ENCODE measurements at regions not wholly inside any gene's neighbourhood (a gene's known extent, or its start where the extent isn't known, plus 50 kb on each side); places are given as distances from the start of the nearest gene placed in this dataset.
"Not testable (repeated sequence)": the region's sequence is repeated elsewhere in the genome, so short reads cannot be mapped to it uniquely, and the experiment has no call there.

GRCh38 chr16:88171126-88171525 is 211.6 kb upstream of the ZNF469 start:
- TF ChIP-seq CTCF (conservative IDR thresholded peaks at IDR 0.05; ENCODE audit: low read depth, low read length); EZH2 (IDR thresholded peaks at IDR 0.05; ENCODE audit: borderline replicate concordance, low read depth, low read length, poor library complexity, severe bottlenecking): not testable (repeated sequence)

Data from A673 (cell line).